HL-60 (cell line): ENCODE measurements at regions not wholly inside any gene's neighbourhood (a gene's known extent, or its start where the extent isn't known, plus 50 kb on each side); places are given as distances from the start of the nearest gene placed in this dataset.

Source experiments
- POLR2AphosphoS5 ChIP-seq: IDR thresholded peaks from 2 replicates; pipeline ENCODE4 v1.6.1; 2012; ENCODE audit warnings: low read depth
- SPI1 ChIP-seq: IDR thresholded peaks from 2 replicates; pipeline ENCODE4 v1.6.1; 2012; ENCODE audit warnings: low read depth, mild to moderate bottlenecking, borderline replicate concordance
- TF ChIP-seq, protein P1 (sequence below): IDR thresholded peaks from one replicate; pipeline ENCODE4 v1.5.1; 2011; ENCODE audit warnings: low read length, control low read depth, inconsistent platforms; ENCODE audit not compliant: insufficient read depth
- TF ChIP-seq, protein P2 (sequence below): IDR thresholded peaks from 2 replicates; pipeline ENCODE4 v1.6.1; 2012; ENCODE audit warnings: low read depth; ENCODE audit not compliant: insufficient replicate concordance

DNA sequence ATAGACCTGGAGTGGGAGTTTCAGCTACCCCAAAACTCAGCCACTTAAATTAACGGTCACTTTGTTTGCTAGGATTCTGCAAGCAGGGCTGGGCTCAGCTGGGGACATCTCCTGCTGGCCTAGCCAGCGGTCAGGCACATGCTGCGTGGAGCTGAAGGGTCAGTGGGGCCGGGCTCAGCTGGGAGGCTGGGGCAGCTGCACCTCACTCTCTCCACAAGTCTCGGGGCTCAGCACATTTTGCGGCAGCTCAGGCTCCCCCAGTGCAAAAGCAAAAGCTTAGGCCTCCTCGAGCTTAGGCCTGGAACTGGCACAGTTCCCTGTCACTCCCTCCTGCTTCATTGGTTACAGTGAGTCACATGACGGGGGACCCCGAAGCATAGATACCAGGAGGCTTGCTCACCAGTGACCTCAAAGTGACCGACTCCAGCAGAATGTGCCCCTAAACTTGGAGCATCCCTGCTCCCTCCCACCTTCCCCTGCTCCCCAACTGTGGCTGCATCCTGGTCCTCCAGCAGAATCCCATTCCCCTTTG lies 80.6 kb upstream of the CST7 start:
- TF ChIP-seq, protein P1, sequence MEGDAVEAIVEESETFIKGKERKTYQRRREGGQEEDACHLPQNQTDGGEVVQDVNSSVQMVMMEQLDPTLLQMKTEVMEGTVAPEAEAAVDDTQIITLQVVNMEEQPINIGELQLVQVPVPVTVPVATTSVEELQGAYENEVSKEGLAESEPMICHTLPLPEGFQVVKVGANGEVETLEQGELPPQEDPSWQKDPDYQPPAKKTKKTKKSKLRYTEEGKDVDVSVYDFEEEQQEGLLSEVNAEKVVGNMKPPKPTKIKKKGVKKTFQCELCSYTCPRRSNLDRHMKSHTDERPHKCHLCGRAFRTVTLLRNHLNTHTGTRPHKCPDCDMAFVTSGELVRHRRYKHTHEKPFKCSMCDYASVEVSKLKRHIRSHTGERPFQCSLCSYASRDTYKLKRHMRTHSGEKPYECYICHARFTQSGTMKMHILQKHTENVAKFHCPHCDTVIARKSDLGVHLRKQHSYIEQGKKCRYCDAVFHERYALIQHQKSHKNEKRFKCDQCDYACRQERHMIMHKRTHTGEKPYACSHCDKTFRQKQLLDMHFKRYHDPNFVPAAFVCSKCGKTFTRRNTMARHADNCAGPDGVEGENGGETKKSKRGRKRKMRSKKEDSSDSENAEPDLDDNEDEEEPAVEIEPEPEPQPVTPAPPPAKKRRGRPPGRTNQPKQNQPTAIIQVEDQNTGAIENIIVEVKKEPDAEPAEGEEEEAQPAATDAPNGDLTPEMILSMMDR: no peak
- TF ChIP-seq POLR2AphosphoS5 (no peak), SPI1 (no peak)
- TF ChIP-seq, protein P2, sequence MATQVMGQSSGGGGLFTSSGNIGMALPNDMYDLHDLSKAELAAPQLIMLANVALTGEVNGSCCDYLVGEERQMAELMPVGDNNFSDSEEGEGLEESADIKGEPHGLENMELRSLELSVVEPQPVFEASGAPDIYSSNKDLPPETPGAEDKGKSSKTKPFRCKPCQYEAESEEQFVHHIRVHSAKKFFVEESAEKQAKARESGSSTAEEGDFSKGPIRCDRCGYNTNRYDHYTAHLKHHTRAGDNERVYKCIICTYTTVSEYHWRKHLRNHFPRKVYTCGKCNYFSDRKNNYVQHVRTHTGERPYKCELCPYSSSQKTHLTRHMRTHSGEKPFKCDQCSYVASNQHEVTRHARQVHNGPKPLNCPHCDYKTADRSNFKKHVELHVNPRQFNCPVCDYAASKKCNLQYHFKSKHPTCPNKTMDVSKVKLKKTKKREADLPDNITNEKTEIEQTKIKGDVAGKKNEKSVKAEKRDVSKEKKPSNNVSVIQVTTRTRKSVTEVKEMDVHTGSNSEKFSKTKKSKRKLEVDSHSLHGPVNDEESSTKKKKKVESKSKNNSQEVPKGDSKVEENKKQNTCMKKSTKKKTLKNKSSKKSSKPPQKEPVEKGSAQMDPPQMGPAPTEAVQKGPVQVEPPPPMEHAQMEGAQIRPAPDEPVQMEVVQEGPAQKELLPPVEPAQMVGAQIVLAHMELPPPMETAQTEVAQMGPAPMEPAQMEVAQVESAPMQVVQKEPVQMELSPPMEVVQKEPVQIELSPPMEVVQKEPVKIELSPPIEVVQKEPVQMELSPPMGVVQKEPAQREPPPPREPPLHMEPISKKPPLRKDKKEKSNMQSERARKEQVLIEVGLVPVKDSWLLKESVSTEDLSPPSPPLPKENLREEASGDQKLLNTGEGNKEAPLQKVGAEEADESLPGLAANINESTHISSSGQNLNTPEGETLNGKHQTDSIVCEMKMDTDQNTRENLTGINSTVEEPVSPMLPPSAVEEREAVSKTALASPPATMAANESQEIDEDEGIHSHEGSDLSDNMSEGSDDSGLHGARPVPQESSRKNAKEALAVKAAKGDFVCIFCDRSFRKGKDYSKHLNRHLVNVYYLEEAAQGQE: no peak
